ENCODE measurements at regions not wholly inside any gene's neighbourhood (a gene's known extent, or its start where the extent isn't known, plus 50 kb on each side); places are given as distances from the start of the nearest gene placed in this dataset.

- no peak for TF ChIP-seq CTCF (IDR thresholded peaks at IDR 0.05)
- peaks cover 0 to 8% of the 10 kb centered on the region in 2 donors for H3K9me3 ChIP-seq
- no peaks in the 10 kb centered on the region for H3K4me1 ChIP-seq
- no peaks in the 10 kb centered on the region for H3K27me3 ChIP-seq
- no peak for DNase-seq (ENCODE audit: low spot score)
- H3K4me3 ChIP-seq, result no peak overlapping the region
- no peaks in the 10 kb centered on the region for H3K36me3 ChIP-seq
- no peak overlapping the region for H3K27ac ChIP-seq
Observed at GRCh38 chr11:110785398-110785797, 73.2 kb upstream of the ARHGAP20 start.

DNA sequence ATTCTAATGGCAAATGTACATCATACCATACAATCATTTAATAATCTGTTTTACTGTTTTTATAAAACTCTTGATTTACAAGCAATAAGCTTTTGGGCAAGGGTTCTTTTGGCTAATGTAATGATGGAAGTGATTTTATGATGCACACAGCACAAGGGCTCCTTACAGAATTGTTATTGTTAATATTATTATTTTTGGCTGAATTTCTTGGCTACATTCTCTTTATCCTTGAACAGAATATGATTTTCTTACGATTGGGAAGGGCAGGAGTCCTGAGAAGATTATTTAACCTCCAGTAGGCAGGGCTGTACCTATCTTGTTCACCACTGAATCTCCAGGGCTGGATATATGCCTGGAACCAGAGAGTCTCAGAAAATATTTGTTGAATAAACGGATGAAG, 70.4 kb upstream of the ARHGAP20 start:
- DNase-seq (ENCODE audit: low spot score), result no peak
- Histone ChIP-seq H3K36me3 (no peaks in the 10 kb centered on the region), H3K4me3 (no peak overlapping the region), H3K9me3 (peaks cover 0 to 19% of the 10 kb centered on the region in 2 donors), H3K4me1 (no peaks in the 10 kb centered on the region), H3K27ac (no peak overlapping the region), H3K27me3 (no peaks in the 10 kb centered on the region)
- TF ChIP-seq CTCF (IDR thresholded peaks at IDR 0.05), result no peak

DNA sequence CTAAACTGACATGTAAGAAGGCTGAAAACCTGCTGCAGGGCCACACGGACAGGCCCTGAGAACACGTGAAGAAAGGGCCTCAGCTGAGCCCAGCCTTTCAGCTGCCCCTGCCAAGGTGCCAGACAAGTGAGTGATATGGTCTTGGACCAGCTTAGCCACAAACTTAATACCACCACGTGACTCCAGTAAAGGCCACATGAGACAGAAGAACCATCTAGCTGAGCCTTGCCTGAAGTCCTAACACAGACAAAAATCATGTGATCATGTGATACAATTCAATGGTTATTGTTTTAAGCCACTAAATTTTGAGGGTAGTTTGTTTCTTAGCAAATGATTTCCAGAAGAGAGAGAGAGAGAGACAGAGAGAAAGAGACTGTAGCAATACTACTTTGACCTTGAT, 66.9 kb upstream of the ARHGAP20 start:
- no peak overlapping the region for H3K4me3 ChIP-seq
- no peak for DNase-seq (ENCODE audit: low spot score)
- no peak overlapping the region for H3K27ac ChIP-seq
- TF ChIP-seq CTCF (IDR thresholded peaks at IDR 0.05), result no peak
- no peaks in the 10 kb centered on the region for H3K36me3 ChIP-seq
- peaks cover 0 to 11% of the 10 kb centered on the region in 2 donors for H3K9me3 ChIP-seq
- no peaks in the 10 kb centered on the region for H3K4me1 ChIP-seq
- no peaks in the 10 kb centered on the region for H3K27me3 ChIP-seq

DNA sequence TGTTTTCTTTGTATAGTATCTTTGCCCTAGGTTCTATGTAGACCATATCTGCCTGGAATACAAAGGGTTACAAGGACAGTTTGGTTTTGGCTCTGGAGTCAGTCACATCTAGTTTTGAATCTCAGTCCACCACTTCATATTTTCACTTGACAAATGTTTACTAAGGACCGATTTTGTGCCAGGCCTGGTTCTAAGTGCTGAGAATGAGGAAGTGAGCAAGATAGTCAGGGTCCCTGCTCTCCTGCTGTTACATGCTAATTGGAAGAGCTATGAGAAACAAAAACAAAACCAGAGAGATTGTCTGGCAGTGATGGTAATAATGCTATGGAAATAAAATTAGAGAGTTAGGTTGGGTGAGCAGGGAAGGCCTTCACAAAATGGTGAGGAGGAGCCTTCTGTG, 66.1 kb upstream of the ARHGAP20 start:
- Histone ChIP-seq H3K27ac (no peak overlapping the region), H3K36me3 (no peaks in the 10 kb centered on the region), H3K4me3 (no peak overlapping the region), H3K27me3 (no peaks in the 10 kb centered on the region), H3K9me3 (peaks cover 0 to 11% of the 10 kb centered on the region in 2 donors), H3K4me1 (no peaks in the 10 kb centered on the region)
- DNase-seq (ENCODE audit: low spot score), result no peak
- TF ChIP-seq CTCF (IDR thresholded peaks at IDR 0.05), result no peak

- no peak overlapping the region for H3K4me3 ChIP-seq
- no peaks in the 10 kb centered on the region for H3K27me3 ChIP-seq
- H3K27ac ChIP-seq, result no peak overlapping the region
- no peaks in the 10 kb centered on the region for H3K4me1 ChIP-seq
- no peak for DNase-seq (ENCODE audit: low spot score)
- no peaks in the 10 kb centered on the region for H3K36me3 ChIP-seq
- peaks cover 0 to 11% of the 10 kb centered on the region in 2 donors for H3K9me3 ChIP-seq
- no peak for TF ChIP-seq CTCF (IDR thresholded peaks at IDR 0.05)
Observed at GRCh38 chr11:110777775-110778174, 65.5 kb upstream of the ARHGAP20 start.

DNA sequence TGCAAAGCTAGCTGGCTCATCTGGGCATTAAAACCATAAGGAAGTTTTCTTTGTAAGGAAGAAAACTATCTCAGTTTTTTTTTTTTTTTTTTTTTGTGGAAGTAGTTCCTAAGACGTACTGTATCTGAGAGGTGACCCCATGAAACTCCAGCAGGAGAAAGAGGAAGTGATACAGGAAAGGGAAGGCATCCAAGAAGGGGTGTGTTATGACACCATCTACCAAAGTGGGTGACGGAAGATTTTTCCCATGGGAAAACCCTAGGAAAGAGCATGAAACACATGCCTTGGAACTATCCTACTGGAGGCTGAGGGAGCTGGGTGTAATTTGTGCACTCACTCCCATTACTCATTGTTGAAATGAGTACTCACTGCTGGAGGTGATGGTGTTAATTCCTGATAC, 63.8 kb upstream of the ARHGAP20 start:
- Histone ChIP-seq H3K4me3 (no peak overlapping the region), H3K9me3 (peaks cover 0 to 11% of the 10 kb centered on the region in 2 donors), H3K4me1 (no peaks in the 10 kb centered on the region), H3K27ac (no peak overlapping the region), H3K27me3 (no peaks in the 10 kb centered on the region), H3K36me3 (no peaks in the 10 kb centered on the region)
- TF ChIP-seq CTCF (IDR thresholded peaks at IDR 0.05), result no peak
- DNase-seq (ENCODE audit: low spot score), result no peak

All from right atrium auricular region (tissue), 2 donors.